ENCODE measurements at regions not wholly inside any gene's neighbourhood (a gene's known extent, or its start where the extent isn't known, plus 50 kb on each side); places are given as distances from the start of the nearest gene placed in this dataset.

- Histone ChIP-seq H3K9me3 (ENCODE audit: control insufficient read depth, insufficient read depth, low read length) (no peaks in the 10 kb centered on the region), H3K36me3 (ENCODE audit: control insufficient read depth, insufficient read depth, low read length) (no peaks in the 10 kb centered on the region), H3K27me3 (ENCODE audit: control insufficient read depth, insufficient read depth, low read length) (peaks cover 2% of the 10 kb centered on the region), H3K4me1 (ENCODE audit: control insufficient read depth, insufficient read depth, low read length) (no peaks in the 10 kb centered on the region), H3K4me3 (ENCODE audit: low read length) (no peak overlapping the region), H3K27ac (ENCODE audit: low read length) (no peak overlapping the region)
- ATAC-seq (no peak), DNase-seq (no peak)
- Mint-ChIP-seq H3K36me3 (no peaks in the 10 kb centered on the region), H3K9me3 (no peaks in the 10 kb centered on the region), H3K4me3 (no peak overlapping the region), H3K27ac (no peak overlapping the region), H3K4me1 (no peaks in the 10 kb centered on the region), H3K27me3 (ENCODE audit: low read depth in 2 of 2) (peaks cover 34 to 59% of the 10 kb centered on the region in 2 donors)
- intact Hi-C loops (cut with micrococcal nuclease): no loop called here
- TF ChIP-seq CTCF (IDR thresholded peaks at IDR 0.05): no peak
- WGBS (ENCODE audit: insufficient coverage): 85% methylated on average over 3 of the region's 5 CpGs
These were observed 192.0 kb downstream of the MTX2 start for GRCh38 chr2:176461098-176461808.

- Histone ChIP-seq H3K4me1 (ENCODE audit: control insufficient read depth, insufficient read depth, low read length) (no peaks in the 10 kb centered on the region), H3K27me3 (ENCODE audit: control insufficient read depth, insufficient read depth, low read length) (peaks cover 2% of the 10 kb centered on the region), H3K9me3 (ENCODE audit: control insufficient read depth, insufficient read depth, low read length) (no peaks in the 10 kb centered on the region), H3K36me3 (ENCODE audit: control insufficient read depth, insufficient read depth, low read length) (no peaks in the 10 kb centered on the region), H3K4me3 (ENCODE audit: low read length) (no peak overlapping the region), H3K27ac (ENCODE audit: low read length) (no peak overlapping the region)
- no peak for TF ChIP-seq CTCF (IDR thresholded peaks at IDR 0.05)
- H3K27ac Mint-ChIP-seq: no peak overlapping the region
- H3K9me3 Mint-ChIP-seq: no peaks in the 10 kb centered on the region
- WGBS (ENCODE audit: insufficient coverage): 86% methylated on average over 3 of the region's 5 CpGs
- peaks cover 36 to 66% of the 10 kb centered on the region in 2 donors for H3K27me3 Mint-ChIP-seq (ENCODE audit: low read depth in 2 of 2)
- H3K4me3 Mint-ChIP-seq: no peak overlapping the region
- ATAC-seq: no peak
- no peaks in the 10 kb centered on the region for H3K4me1 Mint-ChIP-seq
- intact Hi-C loops (cut with micrococcal nuclease): no loop called here
- H3K36me3 Mint-ChIP-seq: no peaks in the 10 kb centered on the region
- DNase-seq: no peak
These were observed 192.8 kb downstream of the MTX2 start for GRCh38 chr2:176461809-176462670.

- DNase-seq (no peak), ATAC-seq (no peak)
- no peak overlapping the region for H3K4me3 ChIP-seq (ENCODE audit: low read length)
- Mint-ChIP-seq H3K36me3 (no peaks in the 10 kb centered on the region), H3K27ac (no peak overlapping the region), H3K9me3 (no peaks in the 10 kb centered on the region), H3K4me1 (no peaks in the 10 kb centered on the region), H3K4me3 (no peak overlapping the region), H3K27me3 (ENCODE audit: low read depth in 2 of 2) (peaks cover 35 to 64% of the 10 kb centered on the region in 2 donors)
- no peaks in the 10 kb centered on the region for H3K9me3 ChIP-seq (ENCODE audit: control insufficient read depth, insufficient read depth, low read length)
- intact Hi-C loops (cut with micrococcal nuclease): no loop called here
- H3K27ac ChIP-seq (ENCODE audit: low read length): no peak overlapping the region
- WGBS (ENCODE audit: insufficient coverage): 97% methylated on average over 3 of the region's 3 CpGs
- no peaks in the 10 kb centered on the region for H3K36me3 ChIP-seq (ENCODE audit: control insufficient read depth, insufficient read depth, low read length)
- no peak for TF ChIP-seq CTCF (IDR thresholded peaks at IDR 0.05)
- no peaks in the 10 kb centered on the region for H3K4me1 ChIP-seq (ENCODE audit: control insufficient read depth, insufficient read depth, low read length)
- peaks cover 2% of the 10 kb centered on the region for H3K27me3 ChIP-seq (ENCODE audit: control insufficient read depth, insufficient read depth, low read length)
These were observed 194.3 kb downstream of the MTX2 start for GRCh38 chr2:176463546-176463945.

Measured in natural killer cell (primary cell).